HG03159 (cell line): ENCODE measurements at regions not wholly inside any gene's neighbourhood (a gene's known extent, or its start where the extent isn't known, plus 50 kb on each side); places are given as distances from the start of the nearest gene placed in this dataset.
"Not testable (repeated sequence)": the region's sequence is repeated elsewhere in the genome, so short reads cannot be mapped to it uniquely, and the experiment has no call there.

Experiments used
- ATAC-seq: cut with Tn5 transposase; IDR thresholded peaks from one replicate; pipeline ENCODE4 v1.9.1; 2021; ENCODE audit warnings: mild to moderate bottlenecking, moderate library complexity; ENCODE audit not compliant: unreplicated experiment

GRCh38 chr6:79394690-79395089 is 142.5 kb downstream of the LCA5 start:
- ATAC-seq, result no peak

GRCh38 chr6:79392094-79392493 is 145.1 kb downstream of the LCA5 start:
- no peak for ATAC-seq

GRCh38 chr6:79391480-79391879 is 145.8 kb downstream of the LCA5 start:
- no peak for ATAC-seq

GRCh38 chr6:79385893-79386292 is 151.3 kb downstream of the LCA5 start:
- ATAC-seq, result no peak

- ATAC-seq, result no peak
Measured at GRCh38 chr6:79385333-79385732, 150.9 kb upstream of the HMGN3 start.

GRCh38 chr6:79384845-79385244 is 150.4 kb upstream of the HMGN3 start:
- ATAC-seq, result no peak

- ATAC-seq, result no peak
Measured at GRCh38 chr6:79378957-79379356, 144.5 kb upstream of the HMGN3 start.

- ATAC-seq, result no peak
Measured at GRCh38 chr6:79377888-79378348, 143.4 kb upstream of the HMGN3 start.

GRCh38 chr6:79377047-79377446 is 142.6 kb upstream of the HMGN3 start:
- no peak for ATAC-seq

GRCh38 chr6:79375635-79376337 is 141.3 kb upstream of the HMGN3 start:
- ATAC-seq, result no peak

GRCh38 chr6:79374308-79374707 is 139.8 kb upstream of the HMGN3 start:
- no peak for ATAC-seq

- ATAC-seq, result no peak
Measured at GRCh38 chr6:79373880-79374279, 139.4 kb upstream of the HMGN3 start.

GRCh38 chr6:79373246-79373645 is 138.8 kb upstream of the HMGN3 start:
- no peak for ATAC-seq

GRCh38 chr6:79372757-79373156 is 138.3 kb upstream of the HMGN3 start:
- ATAC-seq, result no peak

- ATAC-seq, result no peak
Measured at GRCh38 chr6:79369026-79369425, 134.5 kb upstream of the HMGN3 start.

- not testable (repeated sequence) for ATAC-seq
Measured at GRCh38 chr6:79363441-79363840, 129.0 kb upstream of the HMGN3 start.

GRCh38 chr6:79361074-79361473 is 126.6 kb upstream of the HMGN3 start:
- ATAC-seq, result not testable (repeated sequence)

- ATAC-seq, result no peak
Measured at GRCh38 chr6:79353226-79353625, 118.7 kb upstream of the HMGN3 start.

GRCh38 chr6:79338493-79338892 is 104.0 kb upstream of the HMGN3 start:
- ATAC-seq, result no peak

GRCh38 chr6:79335133-79335674 is 100.7 kb upstream of the HMGN3 start:
- peak; percentile 92 for ATAC-seq

- ATAC-seq, result no peak
Measured at GRCh38 chr6:79334674-79335073, 100.2 kb upstream of the HMGN3 start.

GRCh38 chr6:79330704-79331103 is 96.2 kb upstream of the HMGN3 start:
- ATAC-seq, result no peak

GRCh38 chr6:79313254-79313653 is 78.8 kb upstream of the HMGN3 start:
- ATAC-seq, result no peak
